Activated CD8-positive, alpha-beta T cell treated with anti-CD3 and anti-CD28 coated beads for 36 hours (primary cell): ENCODE measurements at regions not wholly inside any gene's neighbourhood (a gene's known extent, or its start where the extent isn't known, plus 50 kb on each side); places are given as distances from the start of the nearest gene placed in this dataset.

Source experiments
- ATAC-seq: fragments of 200-7000 bp; cut with Tn5 transposase; one replicate; pipeline ENCODE4 v1.10.0; 2021; ENCODE audit warnings: mild to moderate bottlenecking, moderate library complexity
- CTCF ChIA-PET: fragments of 350-600 bp; sonication (Branson Sonifier 250); formaldehyde crosslinking; loops from one replicate; lab custom pipeline; 2021; ENCODE audit warnings: antibody characterized with exemption; lab: Charles Lee
- POLR2A ChIA-PET: fragments of 350-600 bp; sonication (Branson Sonifier 250); formaldehyde crosslinking; loops from one replicate; lab custom pipeline; 2021; ENCODE audit warnings: antibody characterized with exemption; lab: Charles Lee
- DNase-seq: peaks from one replicate; pipeline ENCODE4 v3.0.0-alpha.2; 2020
- H3K27ac Mint-ChIP-seq: one replicate; pipeline ENCODE4 v1.8.0; 2021; ENCODE audit warnings: mild to moderate bottlenecking, mixed read lengths
- H3K27me3 Mint-ChIP-seq: one replicate; pipeline ENCODE4 v1.8.0; 2021; ENCODE audit warnings: mixed read lengths
- H3K36me3 Mint-ChIP-seq: one replicate; pipeline ENCODE4 v1.8.0; 2021; ENCODE audit warnings: low read depth, mixed read lengths
- H3K4me1 Mint-ChIP-seq: one replicate; pipeline ENCODE4 v1.8.0; 2021; ENCODE audit warnings: low read depth, mixed read lengths
- H3K4me3 Mint-ChIP-seq: one replicate; pipeline ENCODE4 v1.8.0; 2021; ENCODE audit warnings: mild to moderate bottlenecking, moderate library complexity, mixed read lengths
- H3K9me3 Mint-ChIP-seq: one replicate; pipeline ENCODE4 v1.8.0; 2021; ENCODE audit warnings: mixed read lengths
- CTCF ChIP-seq: fragments of 200-600 bp; IDR thresholded peaks from one replicate; pipeline ENCODE4 v1.8.0; 2022; ENCODE audit warnings: antibody characterized with exemption, mild to moderate bottlenecking
- intact Hi-C: fragments of 100-400 bp; cut with micrococcal nuclease; formaldehyde crosslinking; loops from one replicate; pipeline ENCODE4 v1.10.0; 2022

DNA sequence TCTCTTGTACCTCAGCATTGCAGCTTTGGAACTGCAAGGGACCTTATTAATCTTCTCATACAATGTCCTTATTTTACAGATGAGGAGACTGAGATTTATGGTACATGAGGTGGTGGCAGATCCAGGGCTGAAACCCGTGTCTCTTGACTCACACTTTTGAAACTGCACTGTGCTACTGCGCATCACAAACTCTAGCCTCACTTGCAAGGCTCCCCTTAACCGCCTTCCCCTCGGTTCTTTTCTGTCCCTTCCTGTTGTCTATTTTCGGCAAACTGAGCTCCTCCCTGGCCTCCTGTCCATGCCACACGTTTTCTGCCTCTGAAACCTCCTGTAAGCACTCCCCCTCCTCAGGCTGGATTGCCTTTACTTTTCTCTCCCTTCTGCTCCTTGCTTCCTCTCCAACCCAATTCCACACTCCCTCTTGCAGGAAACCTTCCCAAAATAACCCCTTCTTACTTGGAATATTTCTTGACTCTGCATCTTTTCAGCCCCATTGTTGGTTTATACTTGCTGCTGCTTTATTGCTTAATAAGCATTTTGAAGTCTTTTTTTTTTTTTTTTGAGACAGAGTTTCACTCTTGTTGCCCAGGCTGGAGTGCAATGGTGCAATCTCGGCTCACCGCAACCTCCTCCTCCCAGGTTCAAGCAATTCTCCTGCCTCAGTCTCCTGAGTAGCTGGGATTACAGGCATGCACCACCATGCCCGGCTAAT, 72.4 kb upstream of the CISTR start:
- H3K4me1 Mint-ChIP-seq: no peaks in the 10 kb centered on the region
- ChIA-PET CTCF (no interaction called here), POLR2A (no interaction called here)
- H3K9me3 Mint-ChIP-seq: no peaks in the 10 kb centered on the region
- no peaks in the 10 kb centered on the region for H3K36me3 Mint-ChIP-seq
- no peak overlapping the region for H3K4me3 Mint-ChIP-seq
- intact Hi-C loops: no loop called here
- ATAC-seq (no peak), DNase-seq (no peak)
- H3K27ac Mint-ChIP-seq: no peak overlapping the region
- no peak for TF ChIP-seq CTCF
- H3K27me3 Mint-ChIP-seq: peaks cover 30% of the 10 kb centered on the region

DNA sequence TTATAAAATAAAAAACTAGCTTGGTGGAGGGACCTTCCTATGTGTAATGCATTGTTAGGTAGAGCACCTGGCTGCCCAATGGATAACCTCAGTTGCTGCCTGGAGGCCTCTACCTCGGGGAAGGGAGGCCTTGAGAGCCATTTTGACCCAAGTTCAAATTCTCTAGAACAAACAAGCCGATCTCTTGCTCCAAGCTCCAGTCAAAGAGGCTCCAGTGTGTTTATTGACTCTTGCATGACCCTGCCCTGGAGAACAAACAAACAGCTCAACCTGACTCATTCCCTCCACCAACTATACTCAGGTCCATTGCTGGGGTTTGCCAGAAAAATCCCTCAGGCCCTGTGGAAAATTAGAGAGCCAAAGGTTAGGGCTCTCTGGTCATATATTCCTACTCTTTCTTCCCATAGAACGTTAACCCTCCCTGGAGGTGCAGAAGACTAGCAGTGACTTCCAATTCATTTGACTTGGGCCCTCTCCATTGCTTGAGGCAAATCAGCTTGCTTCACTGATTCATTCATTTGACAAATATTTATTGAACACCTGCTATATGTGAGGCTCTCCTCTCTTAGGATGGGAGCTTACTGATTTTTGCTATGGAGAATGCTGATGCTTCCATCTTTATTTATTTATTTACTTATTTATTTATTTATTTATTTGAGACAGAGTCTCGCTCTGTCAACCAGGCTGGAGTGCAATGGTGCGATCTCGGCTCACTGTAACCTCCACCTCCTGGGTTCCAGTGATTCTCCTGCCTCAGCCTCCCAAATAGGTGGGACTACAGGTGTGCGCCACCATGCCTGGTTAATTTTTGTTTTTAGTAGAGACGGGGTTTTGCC, 73.7 kb upstream of the CISTR start:
- Mint-ChIP-seq H3K9me3 (no peaks in the 10 kb centered on the region), H3K36me3 (no peaks in the 10 kb centered on the region), H3K4me3 (no peak overlapping the region), H3K27me3 (peaks cover 27% of the 10 kb centered on the region), H3K4me1 (no peaks in the 10 kb centered on the region), H3K27ac (no peak overlapping the region)
- DNase-seq (no peak), ATAC-seq (no peak)
- ChIA-PET CTCF (no interaction called here), POLR2A (no interaction called here)
- TF ChIP-seq CTCF: no peak
- intact Hi-C loops: no loop called here

DNA sequence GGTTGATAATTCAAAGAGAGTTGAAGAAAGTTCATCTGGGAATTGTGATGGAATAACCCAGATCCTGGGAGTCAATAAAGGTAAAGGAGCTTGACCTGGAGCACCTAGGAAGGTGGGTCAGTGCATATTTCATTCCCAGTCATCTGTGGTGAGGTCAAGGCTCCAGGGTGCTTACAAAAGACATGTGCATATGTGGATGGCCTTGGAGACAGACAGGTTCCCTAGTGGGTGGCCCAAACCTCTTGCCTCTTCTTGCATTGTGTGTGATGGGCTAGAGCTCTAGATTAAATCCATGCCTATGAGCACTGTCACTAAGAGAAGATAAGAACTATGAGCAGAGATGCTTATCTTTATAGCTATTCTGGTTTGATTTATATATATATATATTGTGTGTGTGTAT, 75.5 kb upstream of the CISTR start:
- no peaks in the 10 kb centered on the region for H3K4me1 Mint-ChIP-seq
- DNase-seq (no peak), ATAC-seq (no peak)
- H3K9me3 Mint-ChIP-seq: no peaks in the 10 kb centered on the region
- TF ChIP-seq CTCF: no peak
- peaks cover 27% of the 10 kb centered on the region for H3K27me3 Mint-ChIP-seq
- no peak overlapping the region for H3K4me3 Mint-ChIP-seq
- no peaks in the 10 kb centered on the region for H3K36me3 Mint-ChIP-seq
- CTCF ChIA-PET: interaction anchor here (0.9 kb wide), 1 partner anchor 35 kb away, joined by 3 read pairs; no protein-coding TSS in a partner anchor
- no peak overlapping the region for H3K27ac Mint-ChIP-seq
- intact Hi-C loops: no loop called here
- POLR2A ChIA-PET: no interaction called here

- DNase-seq (no peak), ATAC-seq (no peak)
- TF ChIP-seq CTCF: no peak
- Mint-ChIP-seq H3K4me1 (no peaks in the 10 kb centered on the region), H3K36me3 (no peaks in the 10 kb centered on the region), H3K9me3 (no peaks in the 10 kb centered on the region), H3K4me3 (no peak overlapping the region), H3K27me3 (peaks cover 27% of the 10 kb centered on the region), H3K27ac (no peak overlapping the region)
- POLR2A ChIA-PET: no interaction called here
- intact Hi-C loops: no loop called here
- CTCF ChIA-PET: no interaction called here
These were observed 76.8 kb upstream of the CISTR start for GRCh38 chr12:53828598-53828997.
